Activated CD8-positive, alpha-beta T cell treated with anti-CD3 and anti-CD28 coated beads for 36 hours (primary cell): ENCODE measurements at regions not wholly inside any gene's neighbourhood (a gene's known extent, or its start where the extent isn't known, plus 50 kb on each side); places are given as distances from the start of the nearest gene placed in this dataset.

Experiments
- ATAC-seq: fragments of 200-7000 bp; cut with Tn5 transposase; one replicate; pipeline ENCODE4 v1.10.0; 2021; ENCODE audit warnings: mild to moderate bottlenecking, moderate library complexity
- CTCF ChIA-PET: fragments of 350-600 bp; sonication (Branson Sonifier 250); formaldehyde crosslinking; loops from one replicate; lab custom pipeline; 2021; ENCODE audit warnings: antibody characterized with exemption; lab: Charles Lee
- POLR2A ChIA-PET: fragments of 350-600 bp; sonication (Branson Sonifier 250); formaldehyde crosslinking; loops from one replicate; lab custom pipeline; 2021; ENCODE audit warnings: antibody characterized with exemption; lab: Charles Lee
- DNase-seq: peaks from one replicate; pipeline ENCODE4 v3.0.0-alpha.2; 2020
- H3K27ac Mint-ChIP-seq: one replicate; pipeline ENCODE4 v1.8.0; 2021; ENCODE audit warnings: mild to moderate bottlenecking, mixed read lengths
- H3K27me3 Mint-ChIP-seq: one replicate; pipeline ENCODE4 v1.8.0; 2021; ENCODE audit warnings: mixed read lengths
- H3K36me3 Mint-ChIP-seq: one replicate; pipeline ENCODE4 v1.8.0; 2021; ENCODE audit warnings: low read depth, mixed read lengths
- H3K4me1 Mint-ChIP-seq: one replicate; pipeline ENCODE4 v1.8.0; 2021; ENCODE audit warnings: low read depth, mixed read lengths
- H3K4me3 Mint-ChIP-seq: one replicate; pipeline ENCODE4 v1.8.0; 2021; ENCODE audit warnings: mild to moderate bottlenecking, moderate library complexity, mixed read lengths
- H3K9me3 Mint-ChIP-seq: one replicate; pipeline ENCODE4 v1.8.0; 2021; ENCODE audit warnings: mixed read lengths
- intact Hi-C: fragments of 100-400 bp; cut with micrococcal nuclease; formaldehyde crosslinking; loops from one replicate; pipeline ENCODE4 v1.10.0; 2022
- TF ChIP-seq, protein P1 (sequence below): fragments of 200-600 bp; IDR thresholded peaks from one replicate; pipeline ENCODE4 v1.8.0; 2022; ENCODE audit warnings: antibody characterized with exemption, mild to moderate bottlenecking

DNA sequence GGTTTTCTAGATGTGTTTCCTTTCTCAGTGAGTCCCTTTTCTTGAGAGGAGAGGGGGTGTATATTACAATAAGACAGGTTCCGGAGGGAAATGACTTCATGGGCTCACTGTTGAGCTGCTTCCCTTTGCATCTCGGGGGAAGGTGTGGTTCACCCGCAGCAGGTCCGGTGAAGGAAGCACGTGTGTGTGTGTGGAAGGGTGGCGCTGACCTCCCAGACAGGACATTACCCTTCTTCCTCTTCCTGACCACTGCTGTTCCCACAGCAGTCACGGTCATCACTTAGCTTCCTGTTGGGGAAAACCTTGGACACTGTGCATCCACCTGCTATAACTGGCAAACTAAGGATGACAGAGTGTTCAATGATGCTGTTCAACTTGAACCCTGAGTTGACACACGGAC lies 83.6 kb downstream of the PLEKHG1 start:
- TF ChIP-seq, protein P1, sequence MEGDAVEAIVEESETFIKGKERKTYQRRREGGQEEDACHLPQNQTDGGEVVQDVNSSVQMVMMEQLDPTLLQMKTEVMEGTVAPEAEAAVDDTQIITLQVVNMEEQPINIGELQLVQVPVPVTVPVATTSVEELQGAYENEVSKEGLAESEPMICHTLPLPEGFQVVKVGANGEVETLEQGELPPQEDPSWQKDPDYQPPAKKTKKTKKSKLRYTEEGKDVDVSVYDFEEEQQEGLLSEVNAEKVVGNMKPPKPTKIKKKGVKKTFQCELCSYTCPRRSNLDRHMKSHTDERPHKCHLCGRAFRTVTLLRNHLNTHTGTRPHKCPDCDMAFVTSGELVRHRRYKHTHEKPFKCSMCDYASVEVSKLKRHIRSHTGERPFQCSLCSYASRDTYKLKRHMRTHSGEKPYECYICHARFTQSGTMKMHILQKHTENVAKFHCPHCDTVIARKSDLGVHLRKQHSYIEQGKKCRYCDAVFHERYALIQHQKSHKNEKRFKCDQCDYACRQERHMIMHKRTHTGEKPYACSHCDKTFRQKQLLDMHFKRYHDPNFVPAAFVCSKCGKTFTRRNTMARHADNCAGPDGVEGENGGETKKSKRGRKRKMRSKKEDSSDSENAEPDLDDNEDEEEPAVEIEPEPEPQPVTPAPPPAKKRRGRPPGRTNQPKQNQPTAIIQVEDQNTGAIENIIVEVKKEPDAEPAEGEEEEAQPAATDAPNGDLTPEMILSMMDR: no peak
- intact Hi-C loops: no loop called here
- ATAC-seq: no peak
- H3K27ac Mint-ChIP-seq: no peak overlapping the region
- ChIA-PET CTCF (no interaction called here), POLR2A (no interaction called here)
- no peaks in the 10 kb centered on the region for H3K27me3 Mint-ChIP-seq
- H3K4me3 Mint-ChIP-seq: no peak overlapping the region
- DNase-seq: no peak
- no peaks in the 10 kb centered on the region for H3K9me3 Mint-ChIP-seq
- no peaks in the 10 kb centered on the region for H3K36me3 Mint-ChIP-seq
- no peaks in the 10 kb centered on the region for H3K4me1 Mint-ChIP-seq

DNA sequence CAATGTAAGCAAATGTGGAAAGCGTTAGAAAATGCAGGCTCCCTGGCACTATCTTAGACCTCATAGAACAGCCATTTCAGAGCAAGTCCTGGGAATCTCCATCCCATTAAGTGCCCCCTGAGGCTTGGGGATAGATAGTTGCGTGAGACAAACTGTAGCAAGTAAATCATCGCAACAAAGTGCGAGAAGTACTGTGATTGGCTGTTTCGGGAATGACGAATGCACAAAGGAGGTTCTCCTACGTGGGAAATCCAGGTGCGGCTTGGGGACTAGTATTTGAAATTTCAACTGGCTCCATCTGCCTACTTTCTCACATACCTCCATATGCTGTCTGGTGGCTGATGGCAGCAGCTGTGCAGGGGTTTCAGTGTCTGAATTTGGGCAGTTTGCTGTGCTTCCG lies 84.5 kb downstream of the PLEKHG1 start:
- no peak overlapping the region for H3K27ac Mint-ChIP-seq

DNA sequence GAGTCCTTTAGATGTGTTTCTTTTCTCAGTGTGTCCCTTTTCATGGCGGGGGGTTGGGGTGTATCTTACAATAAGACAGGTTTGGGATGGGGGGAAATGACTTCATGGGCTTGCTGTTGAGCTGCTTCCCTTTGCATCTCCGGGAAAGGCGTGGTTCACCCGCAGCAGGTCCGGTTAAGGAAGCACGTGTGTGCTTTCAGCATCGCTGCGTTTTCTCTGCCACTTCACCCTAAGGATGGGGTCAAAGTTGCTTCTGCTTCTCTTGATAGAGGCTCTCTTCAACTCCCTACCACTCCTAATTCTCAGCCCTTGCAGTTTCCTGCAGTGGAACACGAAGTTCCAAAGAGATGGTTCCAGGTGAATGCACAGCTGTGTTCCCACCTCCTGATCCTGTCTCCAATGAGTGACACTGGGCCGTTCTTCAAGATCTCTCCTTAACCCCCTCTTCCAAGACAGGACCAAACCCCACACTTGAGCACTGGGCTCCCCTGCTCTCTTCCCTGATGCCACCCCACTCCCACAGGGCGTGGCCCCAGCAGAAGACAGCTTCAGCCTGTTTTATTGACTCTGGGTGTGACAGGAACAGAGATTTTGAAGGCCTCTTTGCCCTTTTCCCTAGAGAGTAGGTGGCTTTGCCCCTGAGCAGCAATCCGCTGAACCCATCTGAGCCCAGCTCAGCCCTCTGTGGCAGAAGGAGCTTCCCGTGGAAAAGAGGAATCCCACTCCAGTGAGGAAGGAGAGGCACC lies 85.2 kb downstream of the PLEKHG1 start:
- TF ChIP-seq, protein P1: no peak
- no peak overlapping the region for H3K27ac Mint-ChIP-seq
- H3K36me3 Mint-ChIP-seq: no peaks in the 10 kb centered on the region
- no peaks in the 10 kb centered on the region for H3K27me3 Mint-ChIP-seq
- DNase-seq (no peak), ATAC-seq (no peak)
- no peak overlapping the region for H3K4me3 Mint-ChIP-seq
- intact Hi-C loops: no loop called here
- POLR2A ChIA-PET: no interaction called here
- no peaks in the 10 kb centered on the region for H3K4me1 Mint-ChIP-seq
- H3K9me3 Mint-ChIP-seq: no peaks in the 10 kb centered on the region
- CTCF ChIA-PET: interaction anchor here (1.0 to 1.9 kb wide), 8 partner anchors 9 to 132 kb away, joined by 3 to 20 read pairs (median 6); partner anchors contain the start of gene PLEKHG1

More for the DNA sequence above, 84.5 kb downstream of the PLEKHG1 start:
- no peak for ATAC-seq
- H3K4me1 Mint-ChIP-seq: no peaks in the 10 kb centered on the region
- intact Hi-C loops: no loop called here
- H3K9me3 Mint-ChIP-seq: no peaks in the 10 kb centered on the region
- no peaks in the 10 kb centered on the region for H3K36me3 Mint-ChIP-seq
- no peak for DNase-seq
- CTCF ChIA-PET: interaction anchor here (1.1 to 1.6 kb wide), 2 partner anchors 10 to 131 kb away, joined by 4 to 5 read pairs; no protein-coding TSS in a partner anchor
- POLR2A ChIA-PET: no interaction called here
- TF ChIP-seq, protein P1: no peak
- H3K27me3 Mint-ChIP-seq: no peaks in the 10 kb centered on the region
- no peak overlapping the region for H3K4me3 Mint-ChIP-seq

DNA sequence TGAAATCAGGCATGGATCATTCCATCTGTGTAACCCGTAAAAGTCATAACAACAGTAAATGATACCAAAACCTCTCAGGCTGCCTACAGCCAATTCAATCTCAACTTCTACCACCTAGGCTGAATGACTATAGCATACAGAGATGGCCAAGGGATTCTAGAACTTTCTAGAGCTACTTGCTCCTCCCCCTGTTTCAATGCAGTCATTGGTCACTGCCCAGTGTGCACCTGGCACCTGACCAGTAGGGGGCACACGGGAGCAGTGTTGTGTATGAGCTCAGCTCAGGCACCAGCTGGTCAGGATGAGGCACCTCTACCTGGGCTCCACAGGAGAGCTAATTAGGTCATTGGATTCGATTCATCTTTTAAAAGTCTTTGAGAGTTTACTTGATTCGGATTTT lies 86.2 kb downstream of the PLEKHG1 start:
- no peaks in the 10 kb centered on the region for H3K9me3 Mint-ChIP-seq
- ChIA-PET CTCF (interaction anchor here (0.6 to 2.1 kb wide), 19 partner anchors 9 to 1244 kb away, joined by 3 to 20 read pairs (median 4); partner anchors contain the start of gene PLEKHG1), POLR2A (no interaction called here)
- TF ChIP-seq, protein P1: peak; percentile 78
- DNase-seq: peak; percentile 68
- H3K27me3 Mint-ChIP-seq: no peaks in the 10 kb centered on the region
- ATAC-seq: peak; percentile 92
- H3K36me3 Mint-ChIP-seq: no peaks in the 10 kb centered on the region
- no peaks in the 10 kb centered on the region for H3K4me1 Mint-ChIP-seq
- intact Hi-C loops: no loop called here
- no peak overlapping the region for H3K4me3 Mint-ChIP-seq
- H3K27ac Mint-ChIP-seq: no peak overlapping the region

DNA sequence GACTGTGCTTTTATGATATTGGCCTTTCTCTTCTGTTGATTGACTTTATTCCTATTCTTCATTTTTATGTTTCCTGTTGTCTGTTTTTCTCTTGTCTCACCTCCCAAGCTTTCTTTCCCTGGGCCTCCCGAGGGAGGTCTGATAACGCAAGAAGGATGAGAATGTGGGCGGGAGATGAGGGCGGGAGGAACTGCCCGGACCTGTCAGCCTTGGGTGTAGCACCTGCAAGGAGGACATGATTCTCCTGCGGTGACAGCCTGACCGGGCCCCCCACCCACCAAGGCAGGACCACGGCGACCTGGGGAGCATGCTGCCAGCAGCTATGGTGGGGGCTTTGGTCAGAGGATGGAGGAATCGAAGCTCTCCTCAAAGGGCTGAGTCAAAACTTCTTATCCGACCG lies 86.9 kb downstream of the PLEKHG1 start:
- ATAC-seq (no peak), DNase-seq (no peak)
- TF ChIP-seq, protein P1: no peak
- H3K27ac Mint-ChIP-seq: no peak overlapping the region
- ChIA-PET POLR2A (interaction anchor here (0.6 kb wide), 1 partner anchor 26 kb away, joined by 3 read pairs; no protein-coding TSS in a partner anchor), CTCF (interaction anchor here (0.7 to 2.1 kb wide), 13 partner anchors 8 to 592 kb away, joined by 3 to 20 read pairs (median 4); partner anchors contain the start of gene PLEKHG1)
- intact Hi-C loops: no loop called here
- H3K36me3 Mint-ChIP-seq: no peaks in the 10 kb centered on the region
- no peaks in the 10 kb centered on the region for H3K4me1 Mint-ChIP-seq
- no peaks in the 10 kb centered on the region for H3K27me3 Mint-ChIP-seq
- no peak overlapping the region for H3K4me3 Mint-ChIP-seq
- H3K9me3 Mint-ChIP-seq: no peaks in the 10 kb centered on the region
